GM23338 (cell line): ENCODE measurements at regions not wholly inside any gene's neighbourhood (a gene's known extent, or its start where the extent isn't known, plus 50 kb on each side); places are given as distances from the start of the nearest gene placed in this dataset.

Source experiments
- ATAC-seq: fragments of 200-7000 bp; cut with Tn5 transposase; 3 replicates; pipeline ENCODE4 v1.9.1; 2020
- DNase-seq: peaks from one replicate; pipeline ENCODE4 v3.0.0-alpha.2; 2015; ENCODE audit warnings: low spot score
- H2AFZ ChIP-seq: fragments of 200-600 bp; sonication (generic); 2 replicates; pipeline ENCODE4 v1.8.0; 2016; ENCODE audit warnings: antibody characterized with exemption, mild to moderate bottlenecking, moderate library complexity
- H3F3A ChIP-seq: fragments of 200-600 bp; sonication (generic); replicated peaks from 2 replicates; pipeline ENCODE4 v1.8.0; 2017; ENCODE audit warnings: antibody characterized with exemption, mixed run types, low read depth
- H3K27ac ChIP-seq: fragments of 200-600 bp; sonication (generic); 2 replicates; pipeline ENCODE4 v1.6.1; 2016; ENCODE audit warnings: low read depth
- H3K27me3 ChIP-seq: fragments of 200-600 bp; sonication (generic); 2 replicates; pipeline ENCODE4 v1.8.0; 2016; ENCODE audit warnings: mild to moderate bottlenecking, mixed run types, moderate library complexity; ENCODE audit not compliant: insufficient read depth
- H3K36me3 ChIP-seq: fragments of 200-600 bp; sonication (generic); 2 replicates; pipeline ENCODE4 v1.8.0; 2016; ENCODE audit warnings: mild to moderate bottlenecking; ENCODE audit not compliant: insufficient read depth
- H3K4me1 ChIP-seq: fragments of 200-600 bp; sonication (generic); 2 replicates; pipeline ENCODE4 v1.8.0; 2016; ENCODE audit warnings: mild to moderate bottlenecking, moderate library complexity; ENCODE audit not compliant: insufficient read depth
- H3K4me2 ChIP-seq: fragments of 200-600 bp; sonication (generic); 2 replicates; pipeline ENCODE4 v1.7.1; 2017; ENCODE audit warnings: mixed run types
- H3K4me3 ChIP-seq: fragments of 200-600 bp; sonication (generic); 2 replicates; pipeline ENCODE4 v1.6.1; 2016; ENCODE audit warnings: mixed run types
- H3K79me2 ChIP-seq: fragments of 200-600 bp; sonication (generic); replicated peaks from 2 replicates; pipeline ENCODE4 v1.8.0; 2017; ENCODE audit warnings: mild to moderate bottlenecking; ENCODE audit not compliant: insufficient read depth
- H3K9me2 ChIP-seq: fragments of 200-600 bp; sonication (generic); 2 replicates; pipeline ENCODE4 v1.8.0; 2017; ENCODE audit not compliant: insufficient read depth
- H4K20me1 ChIP-seq: fragments of 200-600 bp; sonication (generic); replicated peaks from 2 replicates; pipeline ENCODE4 v1.8.0; 2017; ENCODE audit warnings: mild to moderate bottlenecking; ENCODE audit not compliant: insufficient read depth
- H3K27ac Mint-ChIP-seq: 2 replicates; pipeline ENCODE4 v1.8.0; 2020; ENCODE audit warnings: inconsistent platforms, mild to moderate bottlenecking, moderate library complexity, mixed read lengths
- H3K27me3 Mint-ChIP-seq: 3 replicates; pipeline ENCODE4 v1.8.0; 2022; ENCODE audit warnings: low read depth, mild to moderate bottlenecking, moderate library complexity, mixed read lengths, inconsistent platforms; ENCODE audit not compliant: insufficient read depth, poor library complexity
- H3K36me3 Mint-ChIP-seq: 3 replicates; pipeline ENCODE4 v1.8.0; 2021; ENCODE audit warnings: low read depth, mild to moderate bottlenecking, inconsistent platforms, moderate library complexity, mixed read lengths
- H3K4me1 Mint-ChIP-seq: 3 replicates; pipeline ENCODE4 v1.8.0; 2020; ENCODE audit warnings: mild to moderate bottlenecking, inconsistent platforms, mixed read lengths
- H3K4me3 Mint-ChIP-seq: 3 replicates; pipeline ENCODE4 v1.8.0; 2021; ENCODE audit warnings: moderate library complexity, mild to moderate bottlenecking, inconsistent platforms, mixed read lengths
- H3K9me3 Mint-ChIP-seq: 3 replicates; pipeline ENCODE4 v1.8.0; 2020; ENCODE audit warnings: moderate library complexity, mild to moderate bottlenecking, inconsistent platforms, mixed read lengths
- CREB1 ChIP-seq: fragments of 250-450 bp; sonication (Bioruptor Pico); IDR thresholded peaks from 2 replicates; pipeline ENCODE4 v1.5.0; 2020; ENCODE audit warnings: low read depth, mild to moderate bottlenecking, moderate library complexity
- EZH2 ChIP-seq: fragments of 200-600 bp; sonication (generic); IDR thresholded peaks from one replicate; pipeline ENCODE4 v1.8.0; 2017; ENCODE audit warnings: antibody characterized with exemption, mild to moderate bottlenecking, low read depth; ENCODE audit not compliant: unreplicated experiment
- EZH2phosphoT487 ChIP-seq: fragments of 200-600 bp; sonication (generic); IDR thresholded peaks from one replicate; pipeline ENCODE4 v1.8.1; 2018; ENCODE audit warnings: antibody characterized with exemption; ENCODE audit not compliant: unreplicated experiment
- JUNB ChIP-seq: IDR thresholded peaks from one replicate; pipeline ENCODE4 v1.6.1; 2016; ENCODE audit warnings: antibody characterized with exemption; ENCODE audit not compliant: unreplicated experiment
- NANOG ChIP-seq: IDR thresholded peaks from 2 replicates; pipeline ENCODE4 v1.6.1; 2016; ENCODE audit warnings: antibody characterized with exemption, borderline replicate concordance
- POLR2AphosphoS5 ChIP-seq: IDR thresholded peaks from 2 replicates; pipeline ENCODE4 v1.6.1; 2016; ENCODE audit warnings: antibody characterized with exemption, low read depth
- STAT1 ChIP-seq: IDR thresholded peaks from one replicate; pipeline ENCODE4 v1.6.1; 2016; ENCODE audit warnings: antibody characterized with exemption; ENCODE audit not compliant: unreplicated experiment
- ZNF114 ChIP-seq: fragments of 250-450 bp; sonication (Bioruptor Pico); IDR thresholded peaks from 2 replicates; pipeline ENCODE4 v1.5.0; 2020; ENCODE audit warnings: mild to moderate bottlenecking, moderate library complexity
- ZNF331 ChIP-seq: fragments of 250-450 bp; sonication (Bioruptor Pico); IDR thresholded peaks from 2 replicates; pipeline ENCODE4 v1.5.0; 2020; ENCODE audit warnings: low read depth, mild to moderate bottlenecking, moderate library complexity
- TF ChIP-seq, protein P1 (sequence below): fragments of 250-450 bp; sonication (Bioruptor Pico); IDR thresholded peaks from 2 replicates; pipeline ENCODE4 v1.5.0; 2020; ENCODE audit warnings: mild to moderate bottlenecking, moderate library complexity
- TF ChIP-seq, protein P2 (sequence below), 2 experiments: fragments of 200-600 bp in 1 of 2; sonication (generic) in 1 of 2; conservative IDR thresholded peaks; 2 replicates each; pipeline versions ENCODE4 v1.5.1 to v1.6.1; 2016 to 2017; ENCODE audit warnings: antibody characterized with exemption in 2 of 2, low read depth in 2 of 2, mild to moderate bottlenecking in 2 of 2, moderate library complexity in 1 of 2
- TF ChIP-seq, protein P3 (sequence below): IDR thresholded peaks from one replicate; pipeline ENCODE4 v1.6.1; 2018; ENCODE audit warnings: antibody characterized with exemption; ENCODE audit not compliant: unreplicated experiment

DNA sequence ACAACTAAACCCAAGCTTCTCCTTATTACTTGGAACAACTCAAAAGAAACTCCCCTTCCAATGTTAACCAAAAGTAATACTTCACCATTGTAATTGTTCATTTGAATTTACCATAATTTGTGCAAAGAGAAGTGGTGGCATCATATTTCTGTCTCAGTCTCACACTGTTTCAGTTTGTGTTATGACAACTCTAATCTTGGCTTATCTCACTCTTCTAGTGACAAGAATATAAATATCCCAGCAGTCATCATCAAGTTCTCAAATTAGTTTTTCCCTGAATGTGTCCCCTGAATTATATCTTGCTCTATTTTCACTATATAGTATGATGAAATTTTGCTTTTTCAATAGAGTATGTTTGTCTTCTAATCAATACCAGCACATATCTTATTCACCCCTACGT, 681.4 kb upstream of the PRR20A start:
- ATAC-seq (no peak), DNase-seq (no peak)
- Mint-ChIP-seq H3K4me1 (no peaks in the 10 kb centered on the region), H3K36me3 (peaks cover 15% of the 10 kb centered on the region; the same call in 2 of the 3 replicates), H3K4me3 (no peak overlapping the region), H3K27ac (no peak overlapping the region), H3K9me3 (peaks cover 10% of the 10 kb centered on the region; the same call in 2 of the 3 replicates), H3K27me3 (no peaks in the 10 kb centered on the region)
- no peak overlapping the region for H3K4me2 ChIP-seq
- no peaks in the 10 kb centered on the region for H3K4me1 ChIP-seq
- no peaks in the 10 kb centered on the region for H3K36me3 ChIP-seq
- TF ChIP-seq POLR2AphosphoS5: no peak
- TF ChIP-seq EZH2: no peak
- no peak for TF ChIP-seq JUNB
- no peaks in the 10 kb centered on the region for H3K79me2 ChIP-seq
- no peak overlapping the region for H2AFZ ChIP-seq
- no peaks in the 10 kb centered on the region for H3F3A ChIP-seq
- no peaks in the 10 kb centered on the region for H3K27me3 ChIP-seq
- no peak overlapping the region for H3K27ac ChIP-seq
- H3K9me2 ChIP-seq: no peaks in the 10 kb centered on the region
- H4K20me1 ChIP-seq: no peaks in the 10 kb centered on the region
- no peak overlapping the region for H3K4me3 ChIP-seq

DNA sequence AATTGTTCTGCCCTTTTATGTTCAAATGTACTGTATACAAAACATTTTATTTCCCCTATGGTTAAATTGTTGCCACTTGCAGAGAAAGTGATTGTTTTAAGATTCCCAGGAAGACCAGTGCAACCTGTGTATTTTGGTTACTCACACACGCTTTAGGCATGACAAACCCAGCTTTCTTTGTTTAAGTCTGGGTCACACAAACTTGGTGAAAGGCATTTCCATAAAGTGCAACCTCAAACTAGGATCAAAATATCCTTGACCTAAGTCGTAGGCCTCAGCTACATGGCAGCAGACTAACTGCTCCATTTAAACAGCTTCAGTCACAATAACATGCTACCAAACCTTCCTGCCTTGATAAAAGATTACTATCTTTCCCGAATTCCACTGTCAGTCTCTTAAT, 639.0 kb upstream of the PRR20A start:
- H3K27me3 Mint-ChIP-seq: no peaks in the 10 kb centered on the region
- Histone ChIP-seq H3K4me3 (no peak overlapping the region), H3K4me1 (peaks cover 10% of the 10 kb centered on the region), H4K20me1 (no peaks in the 10 kb centered on the region), H3K9me2 (no peaks in the 10 kb centered on the region), H2AFZ (no peak overlapping the region), H3K79me2 (no peaks in the 10 kb centered on the region), H3K4me2 (no peak overlapping the region), H3K27ac (no peak overlapping the region), H3F3A (no peaks in the 10 kb centered on the region), H3K27me3 (no peaks in the 10 kb centered on the region), H3K36me3 (no peaks in the 10 kb centered on the region)
- H3K36me3 Mint-ChIP-seq: no peaks in the 10 kb centered on the region; the same call in 2 of the 3 replicates
- no peak overlapping the region for H3K4me3 Mint-ChIP-seq
- no peaks in the 10 kb centered on the region for H3K9me3 Mint-ChIP-seq
- H3K4me1 Mint-ChIP-seq: peaks cover 6% of the 10 kb centered on the region; the same call in 2 of the 3 replicates
- ATAC-seq (no peak), DNase-seq (no peak)
- H3K27ac Mint-ChIP-seq: no peak overlapping the region
- TF ChIP-seq, protein P1, sequence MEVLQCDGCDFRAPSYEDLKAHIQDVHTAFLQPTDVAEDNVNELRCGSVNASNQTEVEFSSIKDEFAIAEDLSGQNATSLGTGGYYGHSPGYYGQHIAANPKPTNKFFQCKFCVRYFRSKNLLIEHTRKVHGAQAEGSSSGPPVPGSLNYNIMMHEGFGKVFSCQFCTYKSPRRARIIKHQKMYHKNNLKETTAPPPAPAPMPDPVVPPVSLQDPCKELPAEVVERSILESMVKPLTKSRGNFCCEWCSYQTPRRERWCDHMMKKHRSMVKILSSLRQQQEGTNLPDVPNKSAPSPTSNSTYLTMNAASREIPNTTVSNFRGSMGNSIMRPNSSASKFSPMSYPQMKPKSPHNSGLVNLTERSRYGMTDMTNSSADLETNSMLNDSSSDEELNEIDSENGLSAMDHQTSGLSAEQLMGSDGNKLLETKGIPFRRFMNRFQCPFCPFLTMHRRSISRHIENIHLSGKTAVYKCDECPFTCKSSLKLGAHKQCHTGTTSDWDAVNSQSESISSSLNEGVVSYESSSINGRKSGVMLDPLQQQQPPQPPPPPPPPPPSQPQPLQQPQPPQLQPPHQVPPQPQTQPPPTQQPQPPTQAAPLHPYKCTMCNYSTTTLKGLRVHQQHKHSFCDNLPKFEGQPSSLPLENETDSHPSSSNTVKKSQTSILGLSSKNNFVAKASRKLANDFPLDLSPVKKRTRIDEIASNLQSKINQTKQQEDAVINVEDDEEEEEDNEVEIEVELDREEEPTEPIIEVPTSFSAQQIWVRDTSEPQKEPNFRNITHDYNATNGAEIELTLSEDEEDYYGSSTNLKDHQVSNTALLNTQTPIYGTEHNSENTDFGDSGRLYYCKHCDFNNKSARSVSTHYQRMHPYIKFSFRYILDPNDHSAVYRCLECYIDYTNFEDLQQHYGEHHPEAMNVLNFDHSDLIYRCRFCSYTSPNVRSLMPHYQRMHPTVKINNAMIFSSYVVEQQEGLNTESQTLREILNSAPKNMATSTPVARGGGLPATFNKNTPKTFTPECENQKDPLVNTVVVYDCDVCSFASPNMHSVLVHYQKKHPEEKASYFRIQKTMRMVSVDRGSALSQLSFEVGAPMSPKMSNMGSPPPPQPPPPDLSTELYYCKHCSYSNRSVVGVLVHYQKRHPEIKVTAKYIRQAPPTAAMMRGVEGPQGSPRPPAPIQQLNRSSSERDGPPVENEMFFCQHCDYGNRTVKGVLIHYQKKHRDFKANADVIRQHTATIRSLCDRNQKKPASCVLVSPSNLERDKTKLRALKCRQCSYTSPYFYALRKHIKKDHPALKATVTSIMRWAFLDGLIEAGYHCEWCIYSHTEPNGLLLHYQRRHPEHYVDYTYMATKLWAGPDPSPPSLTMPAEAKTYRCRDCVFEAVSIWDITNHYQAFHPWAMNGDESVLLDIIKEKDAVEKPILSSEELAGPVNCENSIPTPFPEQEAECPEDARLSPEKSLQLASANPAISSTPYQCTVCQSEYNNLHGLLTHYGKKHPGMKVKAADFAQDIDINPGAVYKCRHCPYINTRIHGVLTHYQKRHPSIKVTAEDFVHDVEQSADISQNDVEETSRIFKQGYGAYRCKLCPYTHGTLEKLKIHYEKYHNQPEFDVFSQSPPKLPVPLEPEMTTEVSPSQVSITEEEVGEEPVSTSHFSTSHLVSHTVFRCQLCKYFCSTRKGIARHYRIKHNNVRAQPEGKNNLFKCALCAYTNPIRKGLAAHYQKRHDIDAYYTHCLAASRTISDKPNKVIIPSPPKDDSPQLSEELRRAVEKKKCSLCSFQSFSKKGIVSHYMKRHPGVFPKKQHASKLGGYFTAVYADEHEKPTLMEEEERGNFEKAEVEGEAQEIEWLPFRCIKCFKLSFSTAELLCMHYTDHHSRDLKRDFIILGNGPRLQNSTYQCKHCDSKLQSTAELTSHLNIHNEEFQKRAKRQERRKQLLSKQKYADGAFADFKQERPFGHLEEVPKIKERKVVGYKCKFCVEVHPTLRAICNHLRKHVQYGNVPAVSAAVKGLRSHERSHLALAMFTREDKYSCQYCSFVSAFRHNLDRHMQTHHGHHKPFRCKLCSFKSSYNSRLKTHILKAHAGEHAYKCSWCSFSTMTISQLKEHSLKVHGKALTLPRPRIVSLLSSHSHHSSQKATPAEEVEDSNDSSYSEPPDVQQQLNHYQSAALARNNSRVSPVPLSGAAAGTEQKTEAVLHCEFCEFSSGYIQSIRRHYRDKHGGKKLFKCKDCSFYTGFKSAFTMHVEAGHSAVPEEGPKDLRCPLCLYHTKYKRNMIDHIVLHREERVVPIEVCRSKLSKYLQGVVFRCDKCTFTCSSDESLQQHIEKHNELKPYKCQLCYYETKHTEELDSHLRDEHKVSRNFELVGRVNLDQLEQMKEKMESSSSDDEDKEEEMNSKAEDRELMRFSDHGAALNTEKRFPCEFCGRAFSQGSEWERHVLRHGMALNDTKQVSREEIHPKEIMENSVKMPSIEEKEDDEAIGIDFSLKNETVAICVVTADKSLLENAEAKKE (CRISPR knock-in tag): no peak
- TF ChIP-seq NANOG: no peak
- TF ChIP-seq EZH2: no peak
- TF ChIP-seq JUNB: no peak
- TF ChIP-seq POLR2AphosphoS5: no peak
- TF ChIP-seq EZH2phosphoT487: no peak
- no peak for TF ChIP-seq ZNF114
- no peak for TF ChIP-seq ZNF331 (CRISPR knock-in tag)
- TF ChIP-seq, protein P2, sequence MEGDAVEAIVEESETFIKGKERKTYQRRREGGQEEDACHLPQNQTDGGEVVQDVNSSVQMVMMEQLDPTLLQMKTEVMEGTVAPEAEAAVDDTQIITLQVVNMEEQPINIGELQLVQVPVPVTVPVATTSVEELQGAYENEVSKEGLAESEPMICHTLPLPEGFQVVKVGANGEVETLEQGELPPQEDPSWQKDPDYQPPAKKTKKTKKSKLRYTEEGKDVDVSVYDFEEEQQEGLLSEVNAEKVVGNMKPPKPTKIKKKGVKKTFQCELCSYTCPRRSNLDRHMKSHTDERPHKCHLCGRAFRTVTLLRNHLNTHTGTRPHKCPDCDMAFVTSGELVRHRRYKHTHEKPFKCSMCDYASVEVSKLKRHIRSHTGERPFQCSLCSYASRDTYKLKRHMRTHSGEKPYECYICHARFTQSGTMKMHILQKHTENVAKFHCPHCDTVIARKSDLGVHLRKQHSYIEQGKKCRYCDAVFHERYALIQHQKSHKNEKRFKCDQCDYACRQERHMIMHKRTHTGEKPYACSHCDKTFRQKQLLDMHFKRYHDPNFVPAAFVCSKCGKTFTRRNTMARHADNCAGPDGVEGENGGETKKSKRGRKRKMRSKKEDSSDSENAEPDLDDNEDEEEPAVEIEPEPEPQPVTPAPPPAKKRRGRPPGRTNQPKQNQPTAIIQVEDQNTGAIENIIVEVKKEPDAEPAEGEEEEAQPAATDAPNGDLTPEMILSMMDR (conservative IDR thresholded peaks at IDR 0.05; ENCODE audit: low read depth in 2 of 2): no peak
- TF ChIP-seq CREB1 (CRISPR knock-in tag): no peak
- TF ChIP-seq, protein P3, sequence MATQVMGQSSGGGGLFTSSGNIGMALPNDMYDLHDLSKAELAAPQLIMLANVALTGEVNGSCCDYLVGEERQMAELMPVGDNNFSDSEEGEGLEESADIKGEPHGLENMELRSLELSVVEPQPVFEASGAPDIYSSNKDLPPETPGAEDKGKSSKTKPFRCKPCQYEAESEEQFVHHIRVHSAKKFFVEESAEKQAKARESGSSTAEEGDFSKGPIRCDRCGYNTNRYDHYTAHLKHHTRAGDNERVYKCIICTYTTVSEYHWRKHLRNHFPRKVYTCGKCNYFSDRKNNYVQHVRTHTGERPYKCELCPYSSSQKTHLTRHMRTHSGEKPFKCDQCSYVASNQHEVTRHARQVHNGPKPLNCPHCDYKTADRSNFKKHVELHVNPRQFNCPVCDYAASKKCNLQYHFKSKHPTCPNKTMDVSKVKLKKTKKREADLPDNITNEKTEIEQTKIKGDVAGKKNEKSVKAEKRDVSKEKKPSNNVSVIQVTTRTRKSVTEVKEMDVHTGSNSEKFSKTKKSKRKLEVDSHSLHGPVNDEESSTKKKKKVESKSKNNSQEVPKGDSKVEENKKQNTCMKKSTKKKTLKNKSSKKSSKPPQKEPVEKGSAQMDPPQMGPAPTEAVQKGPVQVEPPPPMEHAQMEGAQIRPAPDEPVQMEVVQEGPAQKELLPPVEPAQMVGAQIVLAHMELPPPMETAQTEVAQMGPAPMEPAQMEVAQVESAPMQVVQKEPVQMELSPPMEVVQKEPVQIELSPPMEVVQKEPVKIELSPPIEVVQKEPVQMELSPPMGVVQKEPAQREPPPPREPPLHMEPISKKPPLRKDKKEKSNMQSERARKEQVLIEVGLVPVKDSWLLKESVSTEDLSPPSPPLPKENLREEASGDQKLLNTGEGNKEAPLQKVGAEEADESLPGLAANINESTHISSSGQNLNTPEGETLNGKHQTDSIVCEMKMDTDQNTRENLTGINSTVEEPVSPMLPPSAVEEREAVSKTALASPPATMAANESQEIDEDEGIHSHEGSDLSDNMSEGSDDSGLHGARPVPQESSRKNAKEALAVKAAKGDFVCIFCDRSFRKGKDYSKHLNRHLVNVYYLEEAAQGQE: no peak
- no peak for TF ChIP-seq STAT1
